ENCODE measurements at regions not wholly inside any gene's neighbourhood (a gene's known extent, or its start where the extent isn't known, plus 50 kb on each side); places are given as distances from the start of the nearest gene placed in this dataset.

DNA sequence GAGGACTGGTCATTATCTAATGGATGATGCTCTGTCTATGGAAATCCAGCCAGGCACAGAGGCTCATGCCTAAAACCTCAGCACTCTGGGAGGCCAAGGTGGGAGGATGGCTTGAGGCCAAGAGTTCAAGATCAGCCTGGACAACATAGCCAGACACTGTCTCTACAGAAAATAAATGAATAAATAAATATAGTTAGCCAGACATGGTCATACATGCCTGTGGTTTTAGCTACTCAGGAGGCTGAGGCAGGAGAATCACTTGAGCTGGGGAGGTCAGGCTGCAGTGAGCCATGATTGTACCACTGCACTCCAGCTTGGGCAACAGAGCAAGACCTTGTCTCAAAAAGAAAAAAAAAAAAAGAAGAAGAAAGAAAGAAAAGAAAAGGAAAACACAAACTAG lies 234.7 kb downstream of the TSHZ3 start:
- TF ChIP-seq EZH2 (IDR thresholded peaks at IDR 0.05; ENCODE audit: borderline replicate concordance, insufficient read depth, low read length, poor library complexity, severe bottlenecking) (no peak), MXI1 (conservative IDR thresholded peaks at IDR 0.05; ENCODE audit: poor library complexity, severe bottlenecking) (no peak), RAD21 (conservative IDR thresholded peaks at IDR 0.05) (no peak), POLR2AphosphoS5 (IDR thresholded peaks at IDR 0.05) (no peak), TAF1 (IDR thresholded peaks at IDR 0.05; ENCODE audit: low read depth) (no peak), EP300 (conservative IDR thresholded peaks at IDR 0.05; ENCODE audit: poor library complexity, severe bottlenecking) (no peak), SMC3 (conservative IDR thresholded peaks at IDR 0.05; ENCODE audit: poor library complexity) (no peak)
- TF ChIP-seq, protein P1, sequence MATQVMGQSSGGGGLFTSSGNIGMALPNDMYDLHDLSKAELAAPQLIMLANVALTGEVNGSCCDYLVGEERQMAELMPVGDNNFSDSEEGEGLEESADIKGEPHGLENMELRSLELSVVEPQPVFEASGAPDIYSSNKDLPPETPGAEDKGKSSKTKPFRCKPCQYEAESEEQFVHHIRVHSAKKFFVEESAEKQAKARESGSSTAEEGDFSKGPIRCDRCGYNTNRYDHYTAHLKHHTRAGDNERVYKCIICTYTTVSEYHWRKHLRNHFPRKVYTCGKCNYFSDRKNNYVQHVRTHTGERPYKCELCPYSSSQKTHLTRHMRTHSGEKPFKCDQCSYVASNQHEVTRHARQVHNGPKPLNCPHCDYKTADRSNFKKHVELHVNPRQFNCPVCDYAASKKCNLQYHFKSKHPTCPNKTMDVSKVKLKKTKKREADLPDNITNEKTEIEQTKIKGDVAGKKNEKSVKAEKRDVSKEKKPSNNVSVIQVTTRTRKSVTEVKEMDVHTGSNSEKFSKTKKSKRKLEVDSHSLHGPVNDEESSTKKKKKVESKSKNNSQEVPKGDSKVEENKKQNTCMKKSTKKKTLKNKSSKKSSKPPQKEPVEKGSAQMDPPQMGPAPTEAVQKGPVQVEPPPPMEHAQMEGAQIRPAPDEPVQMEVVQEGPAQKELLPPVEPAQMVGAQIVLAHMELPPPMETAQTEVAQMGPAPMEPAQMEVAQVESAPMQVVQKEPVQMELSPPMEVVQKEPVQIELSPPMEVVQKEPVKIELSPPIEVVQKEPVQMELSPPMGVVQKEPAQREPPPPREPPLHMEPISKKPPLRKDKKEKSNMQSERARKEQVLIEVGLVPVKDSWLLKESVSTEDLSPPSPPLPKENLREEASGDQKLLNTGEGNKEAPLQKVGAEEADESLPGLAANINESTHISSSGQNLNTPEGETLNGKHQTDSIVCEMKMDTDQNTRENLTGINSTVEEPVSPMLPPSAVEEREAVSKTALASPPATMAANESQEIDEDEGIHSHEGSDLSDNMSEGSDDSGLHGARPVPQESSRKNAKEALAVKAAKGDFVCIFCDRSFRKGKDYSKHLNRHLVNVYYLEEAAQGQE (IDR thresholded peaks at IDR 0.05; ENCODE audit: borderline replicate concordance): no peak
- TF ChIP-seq, protein P2, sequence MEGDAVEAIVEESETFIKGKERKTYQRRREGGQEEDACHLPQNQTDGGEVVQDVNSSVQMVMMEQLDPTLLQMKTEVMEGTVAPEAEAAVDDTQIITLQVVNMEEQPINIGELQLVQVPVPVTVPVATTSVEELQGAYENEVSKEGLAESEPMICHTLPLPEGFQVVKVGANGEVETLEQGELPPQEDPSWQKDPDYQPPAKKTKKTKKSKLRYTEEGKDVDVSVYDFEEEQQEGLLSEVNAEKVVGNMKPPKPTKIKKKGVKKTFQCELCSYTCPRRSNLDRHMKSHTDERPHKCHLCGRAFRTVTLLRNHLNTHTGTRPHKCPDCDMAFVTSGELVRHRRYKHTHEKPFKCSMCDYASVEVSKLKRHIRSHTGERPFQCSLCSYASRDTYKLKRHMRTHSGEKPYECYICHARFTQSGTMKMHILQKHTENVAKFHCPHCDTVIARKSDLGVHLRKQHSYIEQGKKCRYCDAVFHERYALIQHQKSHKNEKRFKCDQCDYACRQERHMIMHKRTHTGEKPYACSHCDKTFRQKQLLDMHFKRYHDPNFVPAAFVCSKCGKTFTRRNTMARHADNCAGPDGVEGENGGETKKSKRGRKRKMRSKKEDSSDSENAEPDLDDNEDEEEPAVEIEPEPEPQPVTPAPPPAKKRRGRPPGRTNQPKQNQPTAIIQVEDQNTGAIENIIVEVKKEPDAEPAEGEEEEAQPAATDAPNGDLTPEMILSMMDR (IDR thresholded peaks at IDR 0.05; ENCODE audit: poor library complexity, severe bottlenecking): no peak
- no peaks in the 10 kb centered on the region for H3K27me3 ChIP-seq (ENCODE audit: insufficient read depth, low read depth, low read length)
- no peaks in the 10 kb centered on the region for H3F3A ChIP-seq (ENCODE audit: insufficient read depth, low read length, poor library complexity, severe bottlenecking)
- no peaks in the 10 kb centered on the region for H4K20me1 ChIP-seq (ENCODE audit: insufficient read depth)
- no peak overlapping the region for H3K9ac ChIP-seq (ENCODE audit: low read length)
- no peak overlapping the region for H2AFZ ChIP-seq (ENCODE audit: low read depth, low read length)
- no peaks in the 10 kb centered on the region for H3K9me2 ChIP-seq (ENCODE audit: insufficient read depth, low read length)
- no peak overlapping the region for H3K4me3 ChIP-seq (ENCODE audit: low read length)
- H3K9me3 ChIP-seq (ENCODE audit: low read length): no peaks in the 10 kb centered on the region
- H3K36me3 ChIP-seq (ENCODE audit: insufficient read depth, low read length): no peaks in the 10 kb centered on the region
- no peak overlapping the region for H3K27ac ChIP-seq (ENCODE audit: low read length)
- no peak overlapping the region for H3K4me2 ChIP-seq (ENCODE audit: low read length)
- H3K79me2 ChIP-seq (replicated peaks; ENCODE audit: insufficient read depth, low read length): no peaks in the 10 kb centered on the region

DNA sequence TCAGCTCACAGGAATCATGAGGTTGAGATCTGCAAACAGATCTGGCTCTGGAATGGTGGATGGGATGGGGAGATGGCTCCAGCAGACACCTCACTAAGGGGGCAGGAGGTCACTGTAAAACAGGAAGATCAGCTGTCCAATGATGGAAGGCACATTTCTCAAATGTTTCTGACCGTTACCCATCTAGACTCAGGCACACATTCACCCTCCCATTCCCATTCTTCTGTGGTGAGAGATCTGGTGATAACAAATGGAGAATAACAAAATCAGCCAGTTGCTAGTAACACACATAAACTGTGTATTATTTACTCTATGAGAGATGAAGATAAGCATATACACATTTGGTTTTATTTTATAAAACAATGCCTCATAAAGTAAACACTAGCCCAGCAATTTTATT lies 235.9 kb downstream of the TSHZ3 start:
- Histone ChIP-seq H4K20me1 (ENCODE audit: insufficient read depth) (no peaks in the 10 kb centered on the region), H3K9me3 (ENCODE audit: low read length) (no peaks in the 10 kb centered on the region), H3K36me3 (ENCODE audit: insufficient read depth, low read length) (no peaks in the 10 kb centered on the region), H3K4me2 (ENCODE audit: low read length) (no peak overlapping the region), H2AFZ (ENCODE audit: low read depth, low read length) (no peak overlapping the region), H3K27me3 (ENCODE audit: insufficient read depth, low read depth, low read length) (no peaks in the 10 kb centered on the region), H3K4me3 (ENCODE audit: low read length) (no peak overlapping the region), H3K79me2 (replicated peaks; ENCODE audit: insufficient read depth, low read length) (no peaks in the 10 kb centered on the region), H3F3A (ENCODE audit: insufficient read depth, low read length, poor library complexity, severe bottlenecking) (no peaks in the 10 kb centered on the region), H3K27ac (ENCODE audit: low read length) (no peak overlapping the region), H3K9ac (ENCODE audit: low read length) (no peak overlapping the region), H3K9me2 (ENCODE audit: insufficient read depth, low read length) (no peaks in the 10 kb centered on the region)
- TF ChIP-seq EP300 (conservative IDR thresholded peaks at IDR 0.05; ENCODE audit: poor library complexity, severe bottlenecking) (no peak), POLR2AphosphoS5 (IDR thresholded peaks at IDR 0.05) (no peak), RAD21 (conservative IDR thresholded peaks at IDR 0.05) (no peak)

DNA sequence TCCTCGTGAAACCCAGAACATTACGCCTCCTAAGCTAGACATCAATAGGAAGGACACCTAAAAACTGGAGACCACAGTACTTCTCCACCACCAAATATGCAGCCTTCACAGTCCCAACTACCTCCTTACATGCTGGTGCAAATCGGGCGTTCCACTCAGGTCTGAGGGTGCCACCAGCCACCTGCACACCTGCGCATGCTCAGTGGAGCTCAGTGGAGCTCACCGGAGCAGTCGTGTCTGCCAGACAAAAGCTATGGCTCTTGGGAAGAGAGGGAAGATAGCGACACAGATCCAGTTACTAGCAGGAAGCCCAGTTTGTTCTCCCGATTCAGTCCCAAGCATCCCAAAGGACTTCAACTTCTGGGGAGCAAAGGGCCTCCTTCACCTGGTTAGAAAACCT lies 237.1 kb downstream of the TSHZ3 start:
- Histone ChIP-seq H3K9me3 (ENCODE audit: low read length) (no peaks in the 10 kb centered on the region), H3K36me3 (ENCODE audit: insufficient read depth, low read length) (no peaks in the 10 kb centered on the region), H4K20me1 (ENCODE audit: insufficient read depth) (no peaks in the 10 kb centered on the region), H3K9me2 (ENCODE audit: insufficient read depth, low read length) (no peaks in the 10 kb centered on the region), H3K9ac (ENCODE audit: low read length) (no peak overlapping the region), H3K27me3 (ENCODE audit: insufficient read depth, low read depth, low read length) (no peaks in the 10 kb centered on the region), H3K27ac (ENCODE audit: low read length) (no peak overlapping the region), H3K4me3 (ENCODE audit: low read length) (no peak overlapping the region), H2AFZ (ENCODE audit: low read depth, low read length) (no peak overlapping the region), H3F3A (ENCODE audit: insufficient read depth, low read length, poor library complexity, severe bottlenecking) (no peaks in the 10 kb centered on the region), H3K79me2 (replicated peaks; ENCODE audit: insufficient read depth, low read length) (no peaks in the 10 kb centered on the region), H3K4me2 (ENCODE audit: low read length) (no peak overlapping the region)
- TF ChIP-seq MXI1 (conservative IDR thresholded peaks at IDR 0.05; ENCODE audit: poor library complexity, severe bottlenecking): no peak
- TF ChIP-seq EZH2 (IDR thresholded peaks at IDR 0.05; ENCODE audit: borderline replicate concordance, insufficient read depth, low read length, poor library complexity, severe bottlenecking): no peak
- TF ChIP-seq, protein P2 (IDR thresholded peaks at IDR 0.05; ENCODE audit: poor library complexity, severe bottlenecking): no peak
- no peak for TF ChIP-seq EP300 (conservative IDR thresholded peaks at IDR 0.05; ENCODE audit: poor library complexity, severe bottlenecking)
- TF ChIP-seq, protein P1 (IDR thresholded peaks at IDR 0.05; ENCODE audit: borderline replicate concordance): no peak
- TF ChIP-seq TAF1 (IDR thresholded peaks at IDR 0.05; ENCODE audit: low read depth): no peak
- TF ChIP-seq SMC3 (conservative IDR thresholded peaks at IDR 0.05; ENCODE audit: poor library complexity): no peak
- TF ChIP-seq RAD21 (conservative IDR thresholded peaks at IDR 0.05): no peak
- TF ChIP-seq POLR2AphosphoS5 (IDR thresholded peaks at IDR 0.05): no peak

Data from neural cell (in vitro differentiated cells).